Esophagus (tissue), 2 donors: ENCODE measurements at regions not wholly inside any gene's neighbourhood (a gene's known extent, or its start where the extent isn't known, plus 50 kb on each side); places are given as distances from the start of the nearest gene placed in this dataset.
"Not testable (repeated sequence)": the region's sequence is repeated elsewhere in the genome, so short reads cannot be mapped to it uniquely, and the experiment has no call there.

Experiments used
- H3K27ac ChIP-seq, 2 donors: one replicate each; pipeline ENCODE4 v1.5.1; 2013; ENCODE audit warnings: low read depth in 2 of 2, mild to moderate bottlenecking in 2 of 2, inconsistent platforms in 1 of 2, low read length in 1 of 2, moderate library complexity in 1 of 2
- H3K27me3 ChIP-seq, 2 donors: one replicate each; pipeline ENCODE4 v1.6.1; 2013; ENCODE audit warnings: low read length in 2 of 2, control low read depth in 1 of 2, mild to moderate bottlenecking in 1 of 2; ENCODE audit not compliant: insufficient read depth in 2 of 2, control insufficient read depth in 1 of 2
- H3K36me3 ChIP-seq, 2 donors: one replicate each; pipeline ENCODE4 v1.6.1; 2013; ENCODE audit warnings: low read length in 1 of 2; ENCODE audit not compliant: control insufficient read depth in 2 of 2, insufficient read depth in 2 of 2
- H3K4me1 ChIP-seq, 2 donors: one replicate each; pipeline ENCODE4 v1.6.1; 2013; ENCODE audit warnings: low read length in 1 of 2; ENCODE audit not compliant: control insufficient read depth in 2 of 2, insufficient read depth in 2 of 2
- H3K4me3 ChIP-seq, 2 donors: one replicate each; pipeline ENCODE4 v1.5.1; 2013; ENCODE audit warnings: low read length in 2 of 2, mild to moderate bottlenecking in 2 of 2, low read depth in 1 of 2, moderate library complexity in 1 of 2
- H3K9me3 ChIP-seq, 2 donors: one replicate each; pipeline ENCODE4 v1.6.1; 2013; ENCODE audit warnings: mild to moderate bottlenecking in 2 of 2, low read depth in 1 of 2, low read length in 1 of 2, moderate library complexity in 1 of 2; ENCODE audit not compliant: control insufficient read depth in 2 of 2, insufficient read depth in 1 of 2
- WGBS, 2 donors: extraction: QIAGEN DNeasy Blood & Tissue Kit; methylation state at CpG; one replicate each; pipeline ENCODE4 v1.1.7; 2013; 5-methylcytosine and 5-hydroxymethylcytosine counted together
- donor health status: healthy with polysubstance abuse.
- donor health status: Bipolar disorder and iron deficiency.

GRCh38 chr22:22378446-22379415, 129.8 kb downstream of the ZNF280B start:
- Histone ChIP-seq H3K27ac (no peak overlapping the region), H3K27me3 (no peaks in the 10 kb centered on the region), H3K9me3 (no peaks in the 10 kb centered on the region), H3K4me1 (no peaks in the 10 kb centered on the region), H3K36me3 (no peaks in the 10 kb centered on the region), H3K4me3 (no peak overlapping the region)
- 58 to 65% methylated on average over 8 of the region's 8 CpGs for WGBS, 2 donors

- H3K4me3 ChIP-seq = no peak overlapping the region
- H3K27me3 ChIP-seq = no peaks in the 10 kb centered on the region
- WGBS, 2 donors = 29 to 37% methylated on average over 11 of the region's 11 CpGs
- H3K36me3 ChIP-seq = no peaks in the 10 kb centered on the region
- H3K27ac ChIP-seq = no peak overlapping the region
- no peaks in the 10 kb centered on the region for H3K9me3 ChIP-seq
- no peaks in the 10 kb centered on the region for H3K4me1 ChIP-seq
Observed at GRCh38 chr22:22380098-22381030, 128.2 kb downstream of the ZNF280B start.

- H3K27ac ChIP-seq, H3K9me3 ChIP-seq, H3K36me3 ChIP-seq, H3K4me3 ChIP-seq, H3K4me1 ChIP-seq, H3K27me3 ChIP-seq: not testable (repeated sequence)
- WGBS, 2 donors = 75 to 76% methylated on average over 2 of the region's 2 CpGs
Observed at GRCh38 chr22:22381292-22381691, 127.2 kb downstream of the ZNF280B start.

- Histone ChIP-seq H3K27ac (no peak overlapping the region), H3K4me1 (no peaks in the 10 kb centered on the region), H3K27me3 (no peaks in the 10 kb centered on the region), H3K9me3 (no peaks in the 10 kb centered on the region), H3K36me3 (no peaks in the 10 kb centered on the region), H3K4me3 (no peak overlapping the region)
- 41 to 54% methylated on average over 3 of the region's 3 CpGs for WGBS, 2 donors
Observed at GRCh38 chr22:22384267-22384666, 124.3 kb downstream of the ZNF280B start.

GRCh38 chr22:22384668-22385244, 123.8 kb downstream of the ZNF280B start:
- Histone ChIP-seq H3K27ac (no peak overlapping the region), H3K4me1 (no peaks in the 10 kb centered on the region), H3K27me3 (no peaks in the 10 kb centered on the region), H3K9me3 (no peaks in the 10 kb centered on the region), H3K36me3 (no peaks in the 10 kb centered on the region), H3K4me3 (no peak overlapping the region)
- WGBS, 2 donors = 67 to 77% methylated on average over 2 of the region's 2 CpGs

GRCh38 chr22:22386602-22387385, 121.7 kb downstream of the ZNF280B start:
- no peaks in the 10 kb centered on the region for H3K36me3 ChIP-seq
- H3K9me3 ChIP-seq = no peaks in the 10 kb centered on the region
- H3K4me3 ChIP-seq = no peak overlapping the region
- 36% methylated on average over 10 of the region's 10 CpGs for WGBS, 2 donors
- no peaks in the 10 kb centered on the region for H3K4me1 ChIP-seq
- H3K27me3 ChIP-seq = no peaks in the 10 kb centered on the region
- no peak overlapping the region for H3K27ac ChIP-seq

GRCh38 chr22:22387386-22387736, 121.2 kb downstream of the ZNF280B start:
- Histone ChIP-seq H3K4me1 (no peaks in the 10 kb centered on the region), H3K27ac (no peak overlapping the region), H3K27me3 (no peaks in the 10 kb centered on the region), H3K36me3 (no peaks in the 10 kb centered on the region), H3K9me3 (peaks cover 0 to 3% of the 10 kb centered on the region in 2 donors), H3K4me3 (no peak overlapping the region)
- 0 to 33% methylated on average over 1 of the region's 1 CpG for WGBS, 2 donors

- peaks cover 0 to 3% of the 10 kb centered on the region in 2 donors for H3K9me3 ChIP-seq
- no peaks in the 10 kb centered on the region for H3K36me3 ChIP-seq
- no peaks in the 10 kb centered on the region for H3K4me1 ChIP-seq
- no peak overlapping the region for H3K27ac ChIP-seq
- H3K4me3 ChIP-seq = no peak overlapping the region
- H3K27me3 ChIP-seq = no peaks in the 10 kb centered on the region
- WGBS, 2 donors = 69 to 74% methylated on average over 5 of the region's 5 CpGs
Observed at GRCh38 chr22:22388090-22388489, 120.5 kb downstream of the ZNF280B start.

- Histone ChIP-seq H3K4me3 (no peak overlapping the region), H3K27me3 (no peaks in the 10 kb centered on the region), H3K27ac (no peak overlapping the region), H3K4me1 (no peaks in the 10 kb centered on the region), H3K36me3 (no peaks in the 10 kb centered on the region), H3K9me3 (peaks cover 0 to 3% of the 10 kb centered on the region in 2 donors)
- WGBS, 2 donors = 88 to 90% methylated on average over 3 of the region's 3 CpGs
Observed at GRCh38 chr22:22388494-22388893, 120.0 kb downstream of the ZNF280B start.
